ENCODE measurements at regions not wholly inside any gene's neighbourhood (a gene's known extent, or its start where the extent isn't known, plus 50 kb on each side); places are given as distances from the start of the nearest gene placed in this dataset.

DNA sequence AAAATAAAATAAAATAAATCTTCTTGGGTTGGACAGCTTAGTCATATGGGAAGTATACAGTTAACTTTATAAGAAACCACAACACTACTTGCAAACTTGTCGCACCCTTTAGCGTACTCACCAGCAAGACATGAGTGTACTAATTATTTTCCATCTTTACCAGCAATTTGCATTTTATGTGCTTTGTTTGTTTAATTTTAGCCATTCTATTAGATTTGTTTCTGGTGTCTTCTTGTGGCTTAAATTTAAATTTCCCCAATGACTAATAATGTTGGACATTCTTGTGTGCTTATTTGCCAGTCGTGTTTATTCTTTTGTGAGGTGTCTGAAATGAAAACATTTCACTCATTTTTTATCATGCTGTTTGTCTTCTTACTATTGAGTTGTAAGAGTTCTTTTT, 1172.2 kb upstream of the CITED2 start:
- Histone ChIP-seq H3K27ac (ENCODE audit: low read depth, low read length, poor library complexity, severe bottlenecking) (no peak overlapping the region), H3K36me3 (ENCODE audit: insufficient read depth, low read length, poor library complexity, severe bottlenecking) (no peaks in the 10 kb centered on the region), H3K4me1 (ENCODE audit: insufficient read depth, low read length, poor library complexity, severe bottlenecking) (no peaks in the 10 kb centered on the region), H3K27me3 (replicated peaks; ENCODE audit: insufficient read depth, low read depth, low read length, poor library complexity) (no peaks in the 10 kb centered on the region), H3K4me3 (ENCODE audit: low read depth, low read length, poor library complexity, severe bottlenecking) (no peak overlapping the region), H3K9me3 (ENCODE audit: low read depth, low read length, poor library complexity, severe bottlenecking) (no peaks in the 10 kb centered on the region)
- POLR2A ChIA-PET (ENCODE audit: low non-redundant PET), result no interaction called here
- TF ChIP-seq CTCF (conservative IDR thresholded peaks at IDR 0.05; ENCODE audit: low read depth, low read length), result no peak
- TF ChIP-seq EZH2 (IDR thresholded peaks at IDR 0.05; ENCODE audit: borderline replicate concordance, low read depth, low read length, poor library complexity, severe bottlenecking), result no peak
- intact Hi-C loops (cut with micrococcal nuclease; ENCODE audit: unreplicated experiment), result no loop called here
- CTCF ChIA-PET, result no interaction called here
- DNase-seq (ENCODE audit: low spot score), result no peak
- BruUV-seq (replicated peaks), result no TSS peak

GRCh38 chr6:140544431-140544830, 1170.0 kb upstream of the CITED2 start:
- no peak overlapping the region for H3K4me3 ChIP-seq (ENCODE audit: low read depth, low read length, poor library complexity, severe bottlenecking)
- intact Hi-C loops (cut with micrococcal nuclease; ENCODE audit: unreplicated experiment), result no loop called here
- ChIA-PET POLR2A (ENCODE audit: low non-redundant PET) (no interaction called here), CTCF (no interaction called here)
- BruUV-seq (replicated peaks), result no TSS peak
- no peaks in the 10 kb centered on the region for H3K36me3 ChIP-seq (ENCODE audit: insufficient read depth, low read length, poor library complexity, severe bottlenecking)
- no peak overlapping the region for H3K27ac ChIP-seq (ENCODE audit: low read depth, low read length, poor library complexity, severe bottlenecking)
- H3K27me3 ChIP-seq (replicated peaks; ENCODE audit: insufficient read depth, low read depth, low read length, poor library complexity), result no peaks in the 10 kb centered on the region
- no peaks in the 10 kb centered on the region for H3K4me1 ChIP-seq (ENCODE audit: insufficient read depth, low read length, poor library complexity, severe bottlenecking)
- no peak for TF ChIP-seq CTCF (conservative IDR thresholded peaks at IDR 0.05; ENCODE audit: low read depth, low read length)
- no peak for TF ChIP-seq EZH2 (IDR thresholded peaks at IDR 0.05; ENCODE audit: borderline replicate concordance, low read depth, low read length, poor library complexity, severe bottlenecking)
- DNase-seq (ENCODE audit: low spot score), result no peak
- no peaks in the 10 kb centered on the region for H3K9me3 ChIP-seq (ENCODE audit: low read depth, low read length, poor library complexity, severe bottlenecking)

DNA sequence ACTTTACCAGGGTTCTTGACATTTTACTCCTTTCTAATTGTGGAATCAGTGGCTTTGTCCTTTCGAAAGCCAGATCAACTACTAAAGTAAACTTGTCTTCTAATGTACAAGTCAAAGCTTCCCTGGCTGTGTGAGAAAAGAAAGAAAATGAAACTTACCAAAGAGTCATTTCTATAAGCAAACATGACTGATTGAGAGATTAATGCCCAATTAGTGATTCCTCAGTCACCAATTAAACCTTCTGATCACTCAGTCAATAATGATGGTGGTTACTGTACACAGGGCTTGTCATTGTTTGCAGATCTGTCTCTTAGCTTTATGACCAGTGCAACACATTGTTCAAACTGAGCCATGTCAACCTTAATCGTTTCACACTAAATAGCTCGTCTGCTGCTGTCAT, 1168.4 kb upstream of the CITED2 start:
- Histone ChIP-seq H3K4me3 (ENCODE audit: low read depth, low read length, poor library complexity, severe bottlenecking) (no peak overlapping the region), H3K27ac (ENCODE audit: low read depth, low read length, poor library complexity, severe bottlenecking) (no peak overlapping the region), H3K36me3 (ENCODE audit: insufficient read depth, low read length, poor library complexity, severe bottlenecking) (no peaks in the 10 kb centered on the region), H3K27me3 (replicated peaks; ENCODE audit: insufficient read depth, low read depth, low read length, poor library complexity) (no peaks in the 10 kb centered on the region), H3K9me3 (ENCODE audit: low read depth, low read length, poor library complexity, severe bottlenecking) (no peaks in the 10 kb centered on the region), H3K4me1 (ENCODE audit: insufficient read depth, low read length, poor library complexity, severe bottlenecking) (peaks cover 6% of the 10 kb centered on the region)
- no peak for DNase-seq (ENCODE audit: low spot score)
- intact Hi-C loops (cut with micrococcal nuclease; ENCODE audit: unreplicated experiment), result no loop called here
- no peak for TF ChIP-seq EZH2 (IDR thresholded peaks at IDR 0.05; ENCODE audit: borderline replicate concordance, low read depth, low read length, poor library complexity, severe bottlenecking)
- no peak for TF ChIP-seq CTCF (conservative IDR thresholded peaks at IDR 0.05; ENCODE audit: low read depth, low read length)
- CTCF ChIA-PET, result no interaction called here
- POLR2A ChIA-PET (ENCODE audit: low non-redundant PET), result no interaction called here
- no TSS peak for BruUV-seq (replicated peaks)

Data from A673 (cell line).